ENCODE measurements at regions not wholly inside any gene's neighbourhood (a gene's known extent, or its start where the extent isn't known, plus 50 kb on each side); places are given as distances from the start of the nearest gene placed in this dataset.
"Not testable (repeated sequence)": the region's sequence is repeated elsewhere in the genome, so short reads cannot be mapped to it uniquely, and the experiment has no call there.

- Histone ChIP-seq H3K27ac (ENCODE audit: control insufficient read depth, insufficient read depth, low read length) (no peak overlapping the region), H3K9ac (ENCODE audit: control insufficient read depth, extremely low read depth, insufficient read depth, low read length) (no peak overlapping the region), H2AFZ (ENCODE audit: control insufficient read depth, low read length) (no peak overlapping the region), H3K27me3 (ENCODE audit: control insufficient read depth, extremely low read depth, insufficient read depth, low read length) (no peaks in the 10 kb centered on the region), H3K79me2 (ENCODE audit: control insufficient read depth, insufficient read depth, low read length) (no peaks in the 10 kb centered on the region), H4K20me1 (ENCODE audit: control insufficient read depth, extremely low read depth, insufficient read depth, low read length) (no peaks in the 10 kb centered on the region), H3K9me1 (ENCODE audit: control insufficient read depth, extremely low read depth, insufficient read depth, low read length) (no peaks in the 10 kb centered on the region), H3K36me3 (ENCODE audit: control insufficient read depth in 2 of 2, extremely low read depth in 1 of 2, insufficient read depth in 2 of 2, low read length in 2 of 2) (no peaks in the 10 kb centered on the region), H3K4me1 (ENCODE audit: control insufficient read depth, extremely low read depth, insufficient read depth, low read length) (no peaks in the 10 kb centered on the region), H3K4me3 (ENCODE audit: control insufficient read depth in 2 of 3, extremely low read depth in 1 of 3, insufficient read depth in 2 of 3, low read depth in 1 of 3, low read length in 3 of 3) (no peak overlapping the region), H3K9me3 (ENCODE audit: control insufficient read depth, low read depth, low read length) (no peaks in the 10 kb centered on the region), H3K4me2 (ENCODE audit: control insufficient read depth, extremely low read depth, insufficient read depth, low read depth, low read length) (no peak overlapping the region)
- TF ChIP-seq CTCF (optimal IDR thresholded peaks at IDR 0.05 in 1 of 3, IDR thresholded peaks at IDR 0.05 in 1 of 3, conservative IDR thresholded peaks at IDR 0.05 in 1 of 3; ENCODE audit: extremely low read depth in 1 of 3, insufficient read depth in 2 of 3, low read length in 3 of 3) (no peak), EZH2 (IDR thresholded peaks at IDR 0.05; ENCODE audit: low read length) (no peak)
- DNase-seq (ENCODE audit: low read depth, low spot score) (no peak), FAIRE-seq (no peak)
- dilution Hi-C loops (cut with MboI; ENCODE audit: extremely low pct_ligation_motif_present, low sequenced_read_pairs) = no loop called here
Observed at GRCh38 chr2:186927185-186927866, 78.4 kb upstream of the ZSWIM2 start.

GRCh38 chr2:186925514-186925913, 76.5 kb upstream of the ZSWIM2 start:
- H3K4me1 ChIP-seq (ENCODE audit: control insufficient read depth, extremely low read depth, insufficient read depth, low read length) = no peaks in the 10 kb centered on the region
- H3K27me3 ChIP-seq (ENCODE audit: control insufficient read depth, extremely low read depth, insufficient read depth, low read length) = no peaks in the 10 kb centered on the region
- H3K4me2 ChIP-seq (ENCODE audit: control insufficient read depth, extremely low read depth, insufficient read depth, low read depth, low read length) = no peak overlapping the region
- no peak for DNase-seq (ENCODE audit: low read depth, low spot score)
- no peaks in the 10 kb centered on the region for H4K20me1 ChIP-seq (ENCODE audit: control insufficient read depth, extremely low read depth, insufficient read depth, low read length)
- dilution Hi-C loops (cut with MboI; ENCODE audit: extremely low pct_ligation_motif_present, low sequenced_read_pairs) = no loop called here
- H3K9me1 ChIP-seq (ENCODE audit: control insufficient read depth, extremely low read depth, insufficient read depth, low read length) = no peaks in the 10 kb centered on the region
- TF ChIP-seq EZH2 (IDR thresholded peaks at IDR 0.05; ENCODE audit: low read length) (no peak), CTCF (optimal IDR thresholded peaks at IDR 0.05 in 1 of 3, IDR thresholded peaks at IDR 0.05 in 1 of 3, conservative IDR thresholded peaks at IDR 0.05 in 1 of 3; ENCODE audit: extremely low read depth in 1 of 3, insufficient read depth in 2 of 3, low read length in 3 of 3) (no peak)
- H3K79me2 ChIP-seq (ENCODE audit: control insufficient read depth, insufficient read depth, low read length) = no peaks in the 10 kb centered on the region
- H3K4me3 ChIP-seq (ENCODE audit: control insufficient read depth in 2 of 3, extremely low read depth in 1 of 3, insufficient read depth in 2 of 3, low read depth in 1 of 3, low read length in 3 of 3) = no peak overlapping the region
- no peaks in the 10 kb centered on the region for H3K9me3 ChIP-seq (ENCODE audit: control insufficient read depth, low read depth, low read length)
- no peak overlapping the region for H3K27ac ChIP-seq (ENCODE audit: control insufficient read depth, insufficient read depth, low read length)
- H3K9ac ChIP-seq (ENCODE audit: control insufficient read depth, extremely low read depth, insufficient read depth, low read length) = no peak overlapping the region
- FAIRE-seq = no peak
- no peak overlapping the region for H2AFZ ChIP-seq (ENCODE audit: control insufficient read depth, low read length)
- no peaks in the 10 kb centered on the region for H3K36me3 ChIP-seq (ENCODE audit: control insufficient read depth in 2 of 2, extremely low read depth in 1 of 2, insufficient read depth in 2 of 2, low read length in 2 of 2)

- H3K36me3 ChIP-seq (ENCODE audit: control insufficient read depth in 2 of 2, extremely low read depth in 1 of 2, insufficient read depth in 2 of 2, low read length in 2 of 2); H3K79me2 ChIP-seq (ENCODE audit: control insufficient read depth, insufficient read depth, low read length); H3K4me3 ChIP-seq (ENCODE audit: control insufficient read depth in 2 of 3, extremely low read depth in 1 of 3, insufficient read depth in 2 of 3, low read depth in 1 of 3, low read length in 3 of 3); H3K4me1 ChIP-seq (ENCODE audit: control insufficient read depth, extremely low read depth, insufficient read depth, low read length); H3K9me1 ChIP-seq (ENCODE audit: control insufficient read depth, extremely low read depth, insufficient read depth, low read length); DNase-seq (ENCODE audit: low read depth, low spot score); H2AFZ ChIP-seq (ENCODE audit: control insufficient read depth, low read length); dilution Hi-C loops (cut with MboI; ENCODE audit: extremely low pct_ligation_motif_present, low sequenced_read_pairs); FAIRE-seq; H3K9ac ChIP-seq (ENCODE audit: control insufficient read depth, extremely low read depth, insufficient read depth, low read length); H3K27me3 ChIP-seq (ENCODE audit: control insufficient read depth, extremely low read depth, insufficient read depth, low read length); H4K20me1 ChIP-seq (ENCODE audit: control insufficient read depth, extremely low read depth, insufficient read depth, low read length); H3K27ac ChIP-seq (ENCODE audit: control insufficient read depth, insufficient read depth, low read length); H3K9me3 ChIP-seq (ENCODE audit: control insufficient read depth, low read depth, low read length); H3K4me2 ChIP-seq (ENCODE audit: control insufficient read depth, extremely low read depth, insufficient read depth, low read depth, low read length): not testable (repeated sequence)
Observed at GRCh38 chr2:186922316-186922715, 73.3 kb upstream of the ZSWIM2 start.

Measured in keratinocyte (primary cell).